ENCODE measurements at regions not wholly inside any gene's neighbourhood (a gene's known extent, or its start where the extent isn't known, plus 50 kb on each side); places are given as distances from the start of the nearest gene placed in this dataset.
A peak's percentile ranks its signal among the peaks of the same experiment; 100 is the strongest.

- no peak for DNase-seq
Measured at GRCh38 chr2:120913972-120914838, 178.5 kb downstream of the GLI2 start.

- peak in 13 of 56 donors; percentile 16 to 62 (median 25) for DNase-seq
Measured at GRCh38 chr2:120914839-120915521, 179.3 kb downstream of the GLI2 start.

DNA sequence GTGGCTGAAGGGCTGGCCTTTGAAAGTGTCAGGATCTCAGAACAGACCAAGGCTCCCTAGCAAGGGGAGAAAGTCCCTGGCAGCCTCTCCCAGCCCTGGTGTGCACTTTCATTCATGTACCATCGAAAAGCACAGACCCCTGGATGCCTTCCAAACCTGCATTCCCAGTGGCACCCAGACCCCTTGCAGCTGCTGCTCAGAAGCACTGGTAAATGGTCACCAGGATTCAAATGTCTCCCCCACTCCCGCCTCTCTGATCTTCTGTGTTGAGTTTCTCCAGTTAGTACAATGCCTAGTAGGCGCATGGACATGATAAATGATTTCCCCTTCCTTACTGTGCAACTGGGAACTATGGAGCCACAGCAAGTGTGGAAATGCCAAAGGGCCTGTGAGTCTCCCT, 180.0 kb downstream of the GLI2 start:
- DNase-seq: no peak

DNA sequence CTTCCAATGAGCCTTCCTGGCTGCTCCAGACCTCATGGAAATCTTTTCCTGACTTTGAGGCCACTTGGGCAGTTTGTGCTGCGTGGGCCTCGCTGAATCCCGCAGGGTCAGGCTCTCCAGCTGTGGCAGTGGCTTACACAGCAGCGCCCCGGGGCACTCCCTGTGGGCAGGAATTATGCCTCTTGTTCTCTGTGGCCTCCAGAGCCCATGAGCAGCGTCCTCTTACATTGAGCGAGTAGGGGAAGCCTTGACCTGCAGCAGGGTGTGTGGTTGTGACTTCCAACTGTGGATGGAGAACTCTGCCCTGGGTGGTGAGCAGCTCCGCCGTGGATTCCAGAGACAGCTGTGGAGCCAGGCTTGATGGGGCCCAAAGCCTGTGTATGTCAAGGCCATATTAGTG, 180.8 kb downstream of the GLI2 start:
- no peak for DNase-seq

DNA sequence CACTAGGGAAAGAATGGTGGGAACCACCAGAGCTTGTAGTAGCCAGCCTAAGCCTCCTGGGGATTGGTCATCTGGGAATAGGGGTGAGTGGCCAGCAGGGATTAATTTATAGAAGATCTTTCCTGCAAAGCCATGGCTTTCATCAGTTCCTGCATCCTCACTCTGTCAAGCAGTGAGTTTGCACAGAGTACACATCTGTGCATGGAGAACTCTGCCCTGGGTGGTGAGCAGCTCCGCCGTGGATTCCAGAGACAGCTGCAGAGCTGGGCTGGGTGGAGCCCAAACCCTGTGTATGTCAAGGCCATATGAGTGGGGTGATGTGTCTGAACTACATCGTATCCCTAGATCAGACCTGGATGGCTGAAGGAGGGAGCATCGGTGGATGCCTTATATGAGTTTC, 182.2 kb downstream of the GLI2 start:
- DNase-seq: no peak

DNA sequence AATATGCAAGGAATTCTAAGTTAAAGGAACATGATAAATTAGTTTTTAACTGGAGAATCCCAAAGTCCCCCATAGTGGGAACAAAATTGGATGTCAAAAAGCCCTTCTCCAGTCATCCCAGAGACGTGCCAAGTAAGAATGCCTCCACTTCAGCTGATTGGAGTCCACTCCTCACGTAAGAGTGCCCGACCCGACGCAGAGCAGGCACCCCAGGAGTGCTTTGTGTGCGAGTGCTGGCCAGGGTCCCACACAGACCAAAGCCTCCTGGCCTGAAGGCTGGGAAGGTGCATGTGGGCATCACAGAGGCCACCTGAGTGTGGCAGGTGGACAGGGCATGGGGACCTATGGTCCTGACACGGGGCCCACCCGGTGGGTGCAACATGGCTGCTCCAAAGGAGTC, 183.5 kb downstream of the GLI2 start:
- DNase-seq: no peak

DNA sequence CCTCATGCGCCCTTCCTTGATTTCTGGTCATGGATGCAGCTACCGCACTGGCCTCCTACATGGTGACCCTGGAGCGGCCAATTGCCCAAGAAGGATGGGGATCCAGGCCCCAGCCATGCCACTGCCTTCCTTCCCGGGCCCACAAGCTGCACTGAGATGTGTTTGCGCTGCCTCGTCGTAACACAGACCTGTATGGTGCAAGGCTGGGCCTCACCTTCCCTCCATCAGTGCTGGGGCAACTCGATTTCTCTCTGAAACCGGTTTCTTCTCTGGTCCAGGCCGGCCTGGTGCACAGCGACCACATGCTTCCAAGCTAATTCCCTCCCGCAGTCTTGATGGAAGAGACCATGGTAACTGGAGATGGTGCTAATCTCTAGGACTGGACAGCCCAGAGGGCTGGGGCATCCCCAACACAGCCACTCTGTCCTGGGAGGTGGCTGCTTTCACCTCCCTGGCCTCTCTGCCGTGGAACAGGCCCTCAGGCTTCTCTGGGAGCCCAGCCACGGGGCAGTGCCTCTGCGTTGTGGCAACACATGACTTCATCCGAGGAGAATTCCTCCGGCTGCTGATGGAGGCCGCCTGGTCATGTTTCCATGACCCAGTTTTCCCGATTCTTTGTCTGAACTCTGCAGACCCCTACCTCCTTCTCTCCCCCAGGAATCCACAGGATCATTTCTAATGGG, 184.2 kb downstream of the GLI2 start:
- DNase-seq: peak in 5 of 56 donors; percentile 9 to 56 (median 15)

- DNase-seq: no peak
Measured at GRCh38 chr2:120920454-120921148, 184.9 kb downstream of the GLI2 start.

- no peak for DNase-seq
Measured at GRCh38 chr2:120921457-120921856, 185.8 kb downstream of the GLI2 start.

- no peak for DNase-seq
Measured at GRCh38 chr2:120922571-120923332, 187.1 kb downstream of the GLI2 start.

DNA sequence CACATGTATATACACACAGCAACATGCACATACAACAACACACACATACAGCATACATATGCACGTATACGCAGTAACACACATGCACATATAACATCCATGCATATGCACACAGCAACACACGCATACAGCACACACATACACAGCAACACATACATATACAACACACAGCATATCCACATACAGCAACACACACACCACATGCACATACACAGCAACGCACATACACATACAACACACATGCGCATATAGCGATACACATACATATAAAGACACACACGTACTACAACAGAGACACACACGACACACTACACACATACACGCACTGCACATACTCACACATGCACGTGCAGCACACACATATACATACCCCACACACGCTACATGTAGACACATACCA, 187.8 kb downstream of the GLI2 start:
- no peak for DNase-seq

GRCh38 chr2:120924924-120925323, 189.3 kb downstream of the GLI2 start:
- no peak for DNase-seq

DNA sequence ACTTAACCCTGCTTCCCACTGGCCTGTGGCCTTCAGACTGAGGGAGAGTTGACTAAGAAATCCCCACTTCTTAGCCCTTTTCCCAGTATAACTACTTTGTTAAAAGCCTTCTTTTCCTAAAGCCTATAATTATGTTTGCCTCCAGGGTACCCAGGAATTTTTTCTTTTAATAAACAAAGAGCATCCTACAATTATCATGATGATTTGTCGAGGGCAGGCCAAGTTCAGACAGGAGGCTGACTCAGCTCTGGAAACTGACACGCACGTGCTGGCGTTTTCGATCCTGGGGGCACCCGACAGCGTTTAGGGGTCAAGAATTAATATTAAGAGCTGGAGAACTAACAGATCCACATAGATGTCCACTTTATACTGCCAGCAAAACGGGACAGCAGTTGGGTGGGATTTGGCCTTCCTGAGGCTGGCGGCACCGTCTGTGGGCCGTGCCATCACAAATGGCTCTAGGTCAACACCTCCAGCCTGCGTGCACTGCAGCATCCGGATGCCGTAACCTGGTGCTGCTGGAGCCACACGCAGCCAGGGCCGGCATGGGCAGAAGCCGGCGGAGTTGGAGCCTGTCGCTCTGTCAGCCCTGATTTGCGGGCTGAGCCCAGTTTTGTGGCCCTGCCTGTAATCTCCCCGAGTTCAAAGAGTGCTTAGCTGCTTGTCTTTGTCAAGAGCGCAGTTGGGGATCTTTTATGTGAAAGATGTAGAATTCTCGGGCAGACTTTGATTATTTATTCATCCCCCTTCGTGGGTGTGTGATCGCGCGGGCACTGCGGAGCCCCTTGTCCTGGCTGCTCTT, 191.0 kb downstream of the GLI2 start:
- DNase-seq: no peak

DNA sequence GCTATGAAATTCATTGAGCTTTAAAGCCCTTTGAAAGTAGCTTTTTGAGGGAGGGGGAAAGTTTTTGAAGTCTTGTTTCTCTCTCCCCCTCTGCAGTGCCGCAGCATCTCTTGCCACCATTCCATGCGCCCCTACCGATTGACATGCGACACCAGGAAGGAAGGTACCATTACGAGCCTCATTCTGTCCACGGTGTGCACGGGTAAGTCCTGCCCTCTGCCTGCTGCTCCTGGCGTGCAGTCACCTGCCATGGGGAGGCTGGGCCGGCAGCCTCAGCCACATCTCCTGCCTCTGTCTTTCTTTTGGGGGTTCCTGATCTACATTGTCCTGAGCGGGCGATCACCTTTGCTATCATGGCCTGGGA, 191.6 kb downstream of the GLI2 start:
- no peak for DNase-seq

GRCh38 chr2:120929829-120930228, 194.2 kb downstream of the GLI2 start:
- no peak for DNase-seq

DNA sequence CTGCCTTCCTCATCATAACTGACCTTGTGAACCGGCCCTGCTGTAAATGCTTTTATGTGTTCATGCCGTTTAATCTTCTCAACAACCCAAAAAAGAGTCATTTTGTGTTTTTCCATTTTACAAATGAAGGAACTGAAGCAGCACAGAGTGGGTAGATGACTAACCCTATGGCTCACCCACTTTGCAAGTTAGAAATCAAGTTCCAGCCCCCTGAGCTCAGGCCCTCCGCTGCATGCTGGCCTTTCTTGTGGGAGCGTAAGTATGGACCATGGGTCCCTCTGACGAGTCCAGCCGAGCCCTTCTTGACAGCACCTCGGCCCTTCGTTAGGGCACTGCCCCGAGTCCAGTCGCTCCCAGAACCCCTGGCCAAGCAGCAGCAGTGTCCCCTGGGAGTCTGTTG, 194.6 kb downstream of the GLI2 start:
- no peak for DNase-seq

GRCh38 chr2:120930864-120931263, 195.2 kb downstream of the GLI2 start:
- no peak for DNase-seq

GRCh38 chr2:120932472-120932871, 196.8 kb downstream of the GLI2 start:
- DNase-seq: no peak

GRCh38 chr2:120932881-120933280, 197.2 kb downstream of the GLI2 start:
- no peak for DNase-seq
